ENCODE measurements at regions not wholly inside any gene's neighbourhood (a gene's known extent, or its start where the extent isn't known, plus 50 kb on each side); places are given as distances from the start of the nearest gene placed in this dataset.

- TF ChIP-seq, protein P1, sequence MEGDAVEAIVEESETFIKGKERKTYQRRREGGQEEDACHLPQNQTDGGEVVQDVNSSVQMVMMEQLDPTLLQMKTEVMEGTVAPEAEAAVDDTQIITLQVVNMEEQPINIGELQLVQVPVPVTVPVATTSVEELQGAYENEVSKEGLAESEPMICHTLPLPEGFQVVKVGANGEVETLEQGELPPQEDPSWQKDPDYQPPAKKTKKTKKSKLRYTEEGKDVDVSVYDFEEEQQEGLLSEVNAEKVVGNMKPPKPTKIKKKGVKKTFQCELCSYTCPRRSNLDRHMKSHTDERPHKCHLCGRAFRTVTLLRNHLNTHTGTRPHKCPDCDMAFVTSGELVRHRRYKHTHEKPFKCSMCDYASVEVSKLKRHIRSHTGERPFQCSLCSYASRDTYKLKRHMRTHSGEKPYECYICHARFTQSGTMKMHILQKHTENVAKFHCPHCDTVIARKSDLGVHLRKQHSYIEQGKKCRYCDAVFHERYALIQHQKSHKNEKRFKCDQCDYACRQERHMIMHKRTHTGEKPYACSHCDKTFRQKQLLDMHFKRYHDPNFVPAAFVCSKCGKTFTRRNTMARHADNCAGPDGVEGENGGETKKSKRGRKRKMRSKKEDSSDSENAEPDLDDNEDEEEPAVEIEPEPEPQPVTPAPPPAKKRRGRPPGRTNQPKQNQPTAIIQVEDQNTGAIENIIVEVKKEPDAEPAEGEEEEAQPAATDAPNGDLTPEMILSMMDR (IDR thresholded peaks at IDR 0.05), result no peak
- TF ChIP-seq POLR2A (IDR thresholded peaks at IDR 0.05), result no peak
Observed at GRCh38 chr7:18201350-18201749, 173.7 kb upstream of the PRPS1L1 start.
